ENCODE measurements at regions not wholly inside any gene's neighbourhood (a gene's known extent, or its start where the extent isn't known, plus 50 kb on each side); places are given as distances from the start of the nearest gene placed in this dataset.

DNA sequence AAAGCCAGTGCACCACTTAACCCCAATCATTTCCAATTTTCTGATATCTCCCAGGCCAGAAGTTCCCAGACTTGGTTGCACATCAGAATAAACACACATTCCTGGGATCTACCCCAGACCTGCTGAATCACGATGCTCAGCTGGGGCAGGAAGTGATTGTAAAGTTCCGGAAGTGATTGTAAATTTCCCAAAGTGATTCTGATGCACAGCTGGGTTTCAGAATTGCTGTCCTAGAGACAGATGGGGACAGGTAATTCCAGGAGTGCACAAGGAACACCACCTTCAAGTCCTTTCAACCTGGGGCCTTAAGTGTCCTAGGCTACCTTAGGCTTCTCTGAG, 104.2 kb upstream of the EEPD1 start:
- Mint-ChIP-seq H3K36me3 (ENCODE audit: insufficient read depth, unreplicated experiment) (no peaks in the 10 kb centered on the region), H3K4me1 (ENCODE audit: low read depth, unreplicated experiment) (no peaks in the 10 kb centered on the region), H3K4me3 (ENCODE audit: unreplicated experiment) (no peak overlapping the region), H3K27me3 (ENCODE audit: insufficient read depth, unreplicated experiment) (peaks cover 11% of the 10 kb centered on the region), H3K9me3 (ENCODE audit: unreplicated experiment) (no peaks in the 10 kb centered on the region), H3K27ac (ENCODE audit: unreplicated experiment) (no peak overlapping the region)
- Histone ChIP-seq H3K4me1 (no peaks in the 10 kb centered on the region), H3K4me3 (ENCODE audit: low read depth, low read length) (no peak overlapping the region), H3K9me3 (no peaks in the 10 kb centered on the region), H3K27me3 (replicated peaks; ENCODE audit: control insufficient read depth, insufficient read depth, low read length) (no peaks in the 10 kb centered on the region; the same call in 1 of the 2 replicates), H3K36me3 (ENCODE audit: control insufficient read depth, insufficient read depth, low read length) (no peaks in the 10 kb centered on the region)
- CTCF ChIA-PET, result no interaction called here
- TF ChIP-seq, protein P1, sequence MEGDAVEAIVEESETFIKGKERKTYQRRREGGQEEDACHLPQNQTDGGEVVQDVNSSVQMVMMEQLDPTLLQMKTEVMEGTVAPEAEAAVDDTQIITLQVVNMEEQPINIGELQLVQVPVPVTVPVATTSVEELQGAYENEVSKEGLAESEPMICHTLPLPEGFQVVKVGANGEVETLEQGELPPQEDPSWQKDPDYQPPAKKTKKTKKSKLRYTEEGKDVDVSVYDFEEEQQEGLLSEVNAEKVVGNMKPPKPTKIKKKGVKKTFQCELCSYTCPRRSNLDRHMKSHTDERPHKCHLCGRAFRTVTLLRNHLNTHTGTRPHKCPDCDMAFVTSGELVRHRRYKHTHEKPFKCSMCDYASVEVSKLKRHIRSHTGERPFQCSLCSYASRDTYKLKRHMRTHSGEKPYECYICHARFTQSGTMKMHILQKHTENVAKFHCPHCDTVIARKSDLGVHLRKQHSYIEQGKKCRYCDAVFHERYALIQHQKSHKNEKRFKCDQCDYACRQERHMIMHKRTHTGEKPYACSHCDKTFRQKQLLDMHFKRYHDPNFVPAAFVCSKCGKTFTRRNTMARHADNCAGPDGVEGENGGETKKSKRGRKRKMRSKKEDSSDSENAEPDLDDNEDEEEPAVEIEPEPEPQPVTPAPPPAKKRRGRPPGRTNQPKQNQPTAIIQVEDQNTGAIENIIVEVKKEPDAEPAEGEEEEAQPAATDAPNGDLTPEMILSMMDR (IDR thresholded peaks at IDR 0.05; ENCODE audit: insufficient read depth in 1 of 2, low read depth in 1 of 2, low read length in 1 of 2, severe bottlenecking in 1 of 2, unreplicated experiment in 1 of 2), result no peak
- BruUV-seq (replicated peaks), result no TSS peak
- intact Hi-C loops (cut with micrococcal nuclease; ENCODE audit: unreplicated experiment), result no loop called here
- no peak for DNase-seq
- POLR2A ChIA-PET, result no interaction called here

DNA sequence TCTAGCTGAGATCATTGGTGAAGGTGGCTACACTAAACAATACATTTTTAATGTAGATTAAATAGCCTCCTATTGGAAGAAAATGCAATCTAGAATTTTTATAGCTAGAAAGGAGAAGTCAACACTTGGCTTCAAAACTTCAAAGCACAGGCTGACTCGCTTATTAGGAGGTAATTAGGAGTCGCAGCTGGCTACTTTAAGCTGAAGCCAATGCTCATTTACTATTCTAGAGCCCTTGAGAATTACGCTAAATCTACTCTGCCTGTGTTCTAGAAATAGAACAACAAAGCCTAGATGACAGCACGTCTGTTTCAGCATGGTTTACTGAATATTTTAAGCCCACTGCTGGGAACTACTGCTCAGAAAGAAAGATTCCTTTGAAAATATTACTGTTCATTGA, 101.6 kb upstream of the EEPD1 start:
- ChIA-PET CTCF (no interaction called here), POLR2A (no interaction called here)
- Histone ChIP-seq H3K27me3 (replicated peaks; ENCODE audit: control insufficient read depth, insufficient read depth, low read length) (no peaks in the 10 kb centered on the region; the same call in 1 of the 2 replicates), H3K36me3 (ENCODE audit: control insufficient read depth, insufficient read depth, low read length) (no peaks in the 10 kb centered on the region), H3K9me3 (no peaks in the 10 kb centered on the region), H3K4me1 (no peaks in the 10 kb centered on the region), H3K4me3 (ENCODE audit: low read depth, low read length) (no peak overlapping the region)
- no peak overlapping the region for H3K27ac Mint-ChIP-seq (ENCODE audit: unreplicated experiment)
- H3K4me1 Mint-ChIP-seq (ENCODE audit: low read depth, unreplicated experiment), result no peaks in the 10 kb centered on the region
- peaks cover 12% of the 10 kb centered on the region for H3K27me3 Mint-ChIP-seq (ENCODE audit: insufficient read depth, unreplicated experiment)
- intact Hi-C loops (cut with micrococcal nuclease; ENCODE audit: unreplicated experiment), result no loop called here
- H3K9me3 Mint-ChIP-seq (ENCODE audit: unreplicated experiment), result no peaks in the 10 kb centered on the region
- no peaks in the 10 kb centered on the region for H3K36me3 Mint-ChIP-seq (ENCODE audit: insufficient read depth, unreplicated experiment)
- TF ChIP-seq, protein P1 (IDR thresholded peaks at IDR 0.05; ENCODE audit: insufficient read depth in 1 of 2, low read depth in 1 of 2, low read length in 1 of 2, severe bottlenecking in 1 of 2, unreplicated experiment in 1 of 2), result no peak
- BruUV-seq (replicated peaks), result no TSS peak
- H3K4me3 Mint-ChIP-seq (ENCODE audit: unreplicated experiment), result no peak overlapping the region
- no peak for DNase-seq

DNA sequence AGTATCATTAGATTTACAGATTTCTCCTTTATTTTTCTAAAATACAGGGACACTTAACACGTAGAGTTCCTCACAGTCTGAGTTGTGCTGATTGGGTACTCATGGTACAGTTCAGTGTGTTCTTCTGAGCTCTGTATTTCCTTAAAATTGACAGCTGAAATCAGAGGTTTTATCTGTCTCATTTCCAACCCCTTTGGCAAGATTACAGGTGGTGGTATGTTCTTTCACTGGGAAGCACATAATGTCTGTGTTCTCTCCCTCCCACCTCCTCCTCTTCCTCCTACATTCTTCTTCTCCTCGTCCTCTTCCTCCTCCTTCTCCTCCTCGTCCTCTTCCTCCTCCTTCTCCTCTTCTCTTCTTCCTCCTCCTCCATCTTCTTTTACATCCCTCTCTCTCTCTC, 99.5 kb upstream of the EEPD1 start:
- Histone ChIP-seq H3K4me1 (no peaks in the 10 kb centered on the region), H3K27me3 (replicated peaks; ENCODE audit: control insufficient read depth, insufficient read depth, low read length) (no peaks in the 10 kb centered on the region; the same call in 1 of the 2 replicates), H3K36me3 (ENCODE audit: control insufficient read depth, insufficient read depth, low read length) (no peaks in the 10 kb centered on the region), H3K4me3 (ENCODE audit: low read depth, low read length) (no peak overlapping the region), H3K9me3 (no peaks in the 10 kb centered on the region)
- Mint-ChIP-seq H3K4me3 (ENCODE audit: unreplicated experiment) (no peak overlapping the region), H3K27ac (ENCODE audit: unreplicated experiment) (no peak overlapping the region), H3K9me3 (ENCODE audit: unreplicated experiment) (no peaks in the 10 kb centered on the region), H3K36me3 (ENCODE audit: insufficient read depth, unreplicated experiment) (no peaks in the 10 kb centered on the region), H3K4me1 (ENCODE audit: low read depth, unreplicated experiment) (no peaks in the 10 kb centered on the region), H3K27me3 (ENCODE audit: insufficient read depth, unreplicated experiment) (peaks cover 18% of the 10 kb centered on the region)
- BruUV-seq (replicated peaks), result no TSS peak
- DNase-seq, result no peak
- TF ChIP-seq, protein P1 (IDR thresholded peaks at IDR 0.05; ENCODE audit: insufficient read depth in 1 of 2, low read depth in 1 of 2, low read length in 1 of 2, severe bottlenecking in 1 of 2, unreplicated experiment in 1 of 2), result no peak
- intact Hi-C loops (cut with micrococcal nuclease; ENCODE audit: unreplicated experiment), result no loop called here
- ChIA-PET POLR2A (no interaction called here), CTCF (no interaction called here)
